HEK293T (cell line): ENCODE measurements at regions not wholly inside any gene's neighbourhood (a gene's known extent, or its start where the extent isn't known, plus 50 kb on each side); places are given as distances from the start of the nearest gene placed in this dataset.

Experiments
- CTBP1 ChIP-seq: fragments of 450-650 bp; IDR thresholded peaks from 2 replicates; pipeline ENCODE4 v1.6.1; 2016; ENCODE audit warnings: borderline replicate concordance
- FOXK2 ChIP-seq: fragments of 450-650 bp; IDR thresholded peaks from 2 replicates; pipeline ENCODE4 v1.6.1; 2016; ENCODE audit warnings: mild to moderate bottlenecking
- SUZ12 ChIP-seq: fragments of 450-650 bp; IDR thresholded peaks from 2 replicates; pipeline ENCODE4 v1.6.1; 2016; ENCODE audit warnings: mild to moderate bottlenecking

DNA sequence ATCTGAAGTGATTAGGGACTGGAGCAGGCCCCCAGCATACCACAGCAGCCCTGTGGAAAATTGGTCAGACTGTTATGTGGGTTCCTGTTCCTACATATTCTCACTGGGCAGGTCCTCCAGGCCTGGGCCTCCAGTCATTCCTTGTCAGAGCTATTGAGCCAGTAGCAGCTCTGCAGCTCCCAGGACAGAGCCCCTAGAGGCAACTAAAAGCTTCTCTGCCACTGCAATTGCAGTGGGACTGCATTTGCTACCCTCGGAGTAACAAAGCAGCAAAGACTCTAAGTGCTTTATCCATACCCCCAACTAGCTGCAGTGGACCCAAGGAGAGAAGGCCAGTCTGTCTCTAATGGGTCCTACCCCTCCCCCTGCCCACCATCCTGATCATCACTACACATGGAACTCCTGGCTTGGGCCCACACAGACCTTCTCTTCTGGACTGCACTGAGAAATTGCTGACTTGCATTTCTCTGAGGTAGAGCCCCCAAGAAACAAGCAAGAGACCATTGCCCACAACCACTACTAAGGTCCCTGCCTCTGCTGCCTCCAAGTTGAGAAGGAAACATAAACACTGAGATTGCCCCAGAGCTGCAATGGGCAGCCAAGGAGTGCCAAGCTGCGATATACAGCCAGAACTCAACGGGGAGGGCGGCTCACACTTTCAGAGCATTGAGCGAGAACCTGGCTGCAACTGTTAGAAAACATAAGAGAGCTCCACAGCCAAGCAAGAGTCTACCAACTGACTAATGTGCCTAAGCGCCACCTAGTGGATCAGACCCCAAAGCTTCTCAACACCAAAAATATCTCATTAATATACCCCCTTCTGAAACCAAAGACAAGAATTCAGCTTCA is 738.7 kb upstream of the NDST4 start:
- TF ChIP-seq CTBP1: no peak
- TF ChIP-seq SUZ12: no peak
- no peak for TF ChIP-seq FOXK2
